ENCODE measurements at regions not wholly inside any gene's neighbourhood (a gene's known extent, or its start where the extent isn't known, plus 50 kb on each side); places are given as distances from the start of the nearest gene placed in this dataset.

DNA sequence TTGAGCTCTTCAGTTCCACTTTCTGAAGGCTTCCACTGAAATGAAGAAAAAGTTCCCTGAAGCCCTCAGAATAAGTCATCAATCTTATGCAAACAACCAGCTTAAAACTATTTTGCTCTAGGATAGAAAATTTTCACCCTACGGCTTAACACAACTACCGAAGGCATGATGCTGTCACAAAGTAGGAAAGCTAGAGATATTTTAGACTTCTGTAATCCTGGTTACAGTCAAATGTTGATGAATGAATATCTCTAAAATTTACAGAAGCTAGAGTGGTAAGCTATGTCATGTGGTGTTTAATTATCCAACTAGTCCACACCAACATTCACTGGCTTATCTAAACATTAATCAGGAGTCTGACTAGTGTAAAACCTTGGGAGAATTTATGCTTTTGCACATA lies 197.9 kb downstream of the SUCLA2 start:
- intact Hi-C loops (cut with micrococcal nuclease): no loop called here

GRCh38 chr13:47801555-47801954 lies 199.5 kb downstream of the SUCLA2 start:
- Mint-ChIP-seq H3K4me1 (no peaks in the 10 kb centered on the region), H3K9me3 (ENCODE audit: insufficient read depth) (no peaks in the 10 kb centered on the region), H3K27me3 (peaks cover 2% of the 10 kb centered on the region), H3K4me3 (no peak overlapping the region), H3K27ac (no peak overlapping the region)
- Histone ChIP-seq H3K27ac (ENCODE audit: low read length in 2 of 2) (no peak overlapping the region), H3K9me3 (ENCODE audit: control extremely low read depth in 1 of 3, control insufficient read depth in 2 of 3, insufficient read depth in 1 of 3, low read length in 2 of 3) (peaks cover 0 to 9% (median 0%) of the 10 kb centered on the region in 3 donors), H3K9ac (ENCODE audit: low read length) (no peak overlapping the region), H3K4me3 (ENCODE audit: control extremely low read depth in 1 of 5, extremely low read depth in 1 of 5, insufficient read depth in 1 of 5, low read depth in 2 of 5, low read length in 4 of 5) (no peak overlapping the region), H3K79me2 (ENCODE audit: control insufficient read depth, insufficient read depth, low read length) (no peaks in the 10 kb centered on the region), H3K4me2 (replicated peaks; ENCODE audit: low read depth, low read length, poor library complexity, severe bottlenecking) (no peak overlapping the region), H2AFZ (ENCODE audit: insufficient read depth, low read depth, low read length, poor library complexity, severe bottlenecking) (no peak overlapping the region), H3K27me3 (replicated peaks in 1 of 4; ENCODE audit: control extremely low read depth in 1 of 4, control insufficient read depth in 3 of 4, insufficient read depth in 4 of 4, low read length in 3 of 4) (no peaks in the 10 kb centered on the region), H3K36me3 (replicated peaks in 1 of 2; ENCODE audit: control extremely low read depth in 1 of 2, control insufficient read depth in 1 of 2, extremely low read depth in 1 of 2, insufficient read depth in 2 of 2, low read length in 1 of 2) (no peaks in the 10 kb centered on the region), H4K20me1 (ENCODE audit: control insufficient read depth, insufficient read depth, low read length, poor library complexity, severe bottlenecking) (no peaks in the 10 kb centered on the region), H3K4me1 (ENCODE audit: control insufficient read depth in 2 of 2, insufficient read depth in 2 of 2, low read length in 2 of 2) (no peaks in the 10 kb centered on the region)
- ATAC-seq (ENCODE audit: low read depth) (no peak), DNase-seq (no peak)
- ChIA-PET CTCF (no interaction called here), POLR2A (no interaction called here)
- TF ChIP-seq EZH2 (IDR thresholded peaks at IDR 0.05; ENCODE audit: borderline replicate concordance, insufficient read depth, low read depth, low read length, poor library complexity, severe bottlenecking): no peak
- TF ChIP-seq CTCF (IDR thresholded peaks at IDR 0.05): no peak
- intact Hi-C loops (cut with micrococcal nuclease): no loop called here
- 94% methylated on average over 2 of the region's 3 CpGs for WGBS (ENCODE audit: insufficient coverage)

More for the DNA sequence above, 197.9 kb downstream of the SUCLA2 start:
- DNase-seq: no peak
- no peaks in the 10 kb centered on the region for H3K27me3 Mint-ChIP-seq
- TF ChIP-seq EZH2 (IDR thresholded peaks at IDR 0.05; ENCODE audit: borderline replicate concordance, insufficient read depth, low read depth, low read length, poor library complexity, severe bottlenecking) (no peak), CTCF (IDR thresholded peaks at IDR 0.05) (no peak)
- no peak overlapping the region for H3K4me3 ChIP-seq (ENCODE audit: control extremely low read depth in 1 of 5, extremely low read depth in 1 of 5, insufficient read depth in 1 of 5, low read depth in 2 of 5, low read length in 4 of 5)
- no peaks in the 10 kb centered on the region for H3K79me2 ChIP-seq (ENCODE audit: control insufficient read depth, insufficient read depth, low read length)
- H3K27ac Mint-ChIP-seq: no peak overlapping the region
- no CpG with 5 or more reads among the region's 2 CpGs for WGBS (ENCODE audit: insufficient coverage)
- no peaks in the 10 kb centered on the region for H3K4me1 ChIP-seq (ENCODE audit: control insufficient read depth in 2 of 2, insufficient read depth in 2 of 2, low read length in 2 of 2)
- H4K20me1 ChIP-seq (ENCODE audit: control insufficient read depth, insufficient read depth, low read length, poor library complexity, severe bottlenecking): no peaks in the 10 kb centered on the region
- H3K4me1 Mint-ChIP-seq: no peaks in the 10 kb centered on the region
- no peak overlapping the region for H3K9ac ChIP-seq (ENCODE audit: low read length)
- CTCF ChIA-PET: no interaction called here
- H3K4me2 ChIP-seq (replicated peaks; ENCODE audit: low read depth, low read length, poor library complexity, severe bottlenecking): no peak overlapping the region
- H3K27ac ChIP-seq (ENCODE audit: low read length in 2 of 2): no peak overlapping the region
- POLR2A ChIA-PET: no interaction called here
- H3K4me3 Mint-ChIP-seq: no peak overlapping the region
- no peak overlapping the region for H2AFZ ChIP-seq (ENCODE audit: insufficient read depth, low read depth, low read length, poor library complexity, severe bottlenecking)
- no peaks in the 10 kb centered on the region for H3K36me3 ChIP-seq (replicated peaks in 1 of 2; ENCODE audit: control extremely low read depth in 1 of 2, control insufficient read depth in 1 of 2, extremely low read depth in 1 of 2, insufficient read depth in 2 of 2, low read length in 1 of 2)
- no peak for ATAC-seq (ENCODE audit: low read depth)
- no peaks in the 10 kb centered on the region for H3K9me3 Mint-ChIP-seq (ENCODE audit: insufficient read depth)
- H3K27me3 ChIP-seq (replicated peaks in 1 of 4; ENCODE audit: control extremely low read depth in 1 of 4, control insufficient read depth in 3 of 4, insufficient read depth in 4 of 4, low read length in 3 of 4): no peaks in the 10 kb centered on the region
- peaks cover 0 to 9% (median 0%) of the 10 kb centered on the region in 3 donors for H3K9me3 ChIP-seq (ENCODE audit: control extremely low read depth in 1 of 3, control insufficient read depth in 2 of 3, insufficient read depth in 1 of 3, low read length in 2 of 3)

Data from B cell (primary cell).